Prostate gland (tissue), 2 donors: ENCODE measurements at regions not wholly inside any gene's neighbourhood (a gene's known extent, or its start where the extent isn't known, plus 50 kb on each side); places are given as distances from the start of the nearest gene placed in this dataset.

Experiments
- CTCF ChIP-seq, 4 experiments: fragments of 200-600 bp in 2 of 4; fragments of 450-650 bp in 2 of 4; sonication (generic) in 2 of 4; IDR thresholded peaks; 1 replicate in 3 of 4; 2 replicates in 1 of 4; pipeline ENCODE4 v1.5.1; 2016 to 2019; ENCODE audit warnings: antibody characterized with exemption in 4 of 4, mild to moderate bottlenecking in 2 of 4, moderate library complexity in 2 of 4
- POLR2A ChIP-seq: fragments of 450-650 bp; IDR thresholded peaks from one replicate; pipeline ENCODE4 v1.6.1; 2016; ENCODE audit warnings: antibody characterized with exemption, mild to moderate bottlenecking
- POLR2AphosphoS5 ChIP-seq: sonication (generic); formaldehyde crosslinking; IDR thresholded peaks from one replicate; pipeline ENCODE4 v1.6.1; 2017; ENCODE audit warnings: antibody characterized with exemption

- TF ChIP-seq CTCF (IDR thresholded peaks at IDR 0.05) = no peak
- TF ChIP-seq POLR2AphosphoS5 = no peak
- TF ChIP-seq POLR2A = no peak
Measured at GRCh38 chr3:115398506-115398905, 224.8 kb upstream of the GAP43 start.
